ENCODE measurements at regions not wholly inside any gene's neighbourhood (a gene's known extent, or its start where the extent isn't known, plus 50 kb on each side); places are given as distances from the start of the nearest gene placed in this dataset.

DNA sequence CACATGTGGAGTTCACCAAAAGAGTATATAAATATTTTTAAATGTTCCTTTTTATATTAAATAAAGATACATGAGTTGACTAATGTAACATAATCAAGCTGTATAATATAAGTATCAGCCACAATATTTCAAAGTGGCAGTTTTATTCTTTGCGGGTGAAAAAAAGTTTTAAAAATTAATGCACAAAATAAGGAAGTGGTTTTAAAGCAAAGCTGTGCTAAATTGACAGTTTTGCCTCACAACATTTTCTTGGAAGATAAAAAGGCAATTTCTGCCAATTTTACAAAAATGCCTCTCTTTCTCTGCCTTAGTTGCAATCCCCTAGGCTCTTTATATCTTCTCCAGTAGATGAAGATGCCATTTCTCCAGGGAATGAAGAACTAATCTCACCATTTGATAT, 719.1 kb downstream of the C12orf50 start:
- peaks cover 15 to 62% (median 22%) of the 10 kb centered on the region in 10 experiments for H3K4me1 ChIP-seq
- H3K4me3 ChIP-seq: peak overlapping the region in 1 of 10 experiments; percentile 27; a peak in 1 of 20 replicates
- H3K27ac ChIP-seq: peak overlapping the region in 3 of 11 experiments; percentile 75 to 91 (median 87); a peak in 5 of 22 replicates
- H3K36me3 ChIP-seq: no peaks in the 10 kb centered on the region
- no peaks in the 10 kb centered on the region for H3K9me3 ChIP-seq (replicated peaks in 1 of 11)
- no peak for TF ChIP-seq Cebpa-rat (IDR thresholded peaks at IDR 0.05)
- peak overlapping the region in 2 of 11 experiments; percentile 67 to 74; a peak in 2 of 22 replicates for H3K9ac ChIP-seq
- H3K27me3 ChIP-seq: no peaks in the 10 kb centered on the region
- H4K20me1 ChIP-seq: no peaks in the 10 kb centered on the region
- H3K4me2 ChIP-seq: peak overlapping the region in 8 of 11 experiments; percentile 32 to 96 (median 56); a peak in 11 of 22 replicates

DNA sequence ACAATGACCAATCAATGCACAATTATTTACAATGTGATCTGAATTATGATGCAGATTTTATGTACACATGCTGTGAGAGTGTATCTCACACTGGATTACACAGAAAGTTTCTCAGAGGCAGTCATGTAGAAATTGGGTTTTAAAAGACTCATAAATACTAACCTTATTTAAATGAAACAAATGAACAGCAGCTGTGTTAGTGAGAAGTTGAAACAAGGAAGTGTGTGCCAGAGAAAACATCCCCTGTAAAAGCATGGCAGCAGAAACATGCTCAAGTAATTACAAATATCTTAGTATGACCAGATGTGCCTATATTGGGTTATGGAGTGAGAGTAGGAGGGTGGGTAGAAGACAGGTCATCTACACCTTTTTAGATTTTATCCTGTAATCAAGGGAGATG, 723.7 kb downstream of the C12orf50 start:
- Histone ChIP-seq H3K4me2 (peak overlapping the region in 2 of 11 experiments; percentile 3 to 10; a peak in 2 of 22 replicates), H3K4me3 (no peak overlapping the region), H4K20me1 (no peaks in the 10 kb centered on the region), H3K9ac (no peak overlapping the region), H3K36me3 (no peaks in the 10 kb centered on the region), H3K4me1 (peaks cover 3 to 36% (median 5%) of the 10 kb centered on the region in 10 experiments; a peak in 16 of 20 replicates), H3K27ac (no peak overlapping the region), H3K27me3 (no peaks in the 10 kb centered on the region), H3K9me3 (replicated peaks in 1 of 11) (no peaks in the 10 kb centered on the region)
- TF ChIP-seq Cebpa-rat (IDR thresholded peaks at IDR 0.05): no peak

DNA sequence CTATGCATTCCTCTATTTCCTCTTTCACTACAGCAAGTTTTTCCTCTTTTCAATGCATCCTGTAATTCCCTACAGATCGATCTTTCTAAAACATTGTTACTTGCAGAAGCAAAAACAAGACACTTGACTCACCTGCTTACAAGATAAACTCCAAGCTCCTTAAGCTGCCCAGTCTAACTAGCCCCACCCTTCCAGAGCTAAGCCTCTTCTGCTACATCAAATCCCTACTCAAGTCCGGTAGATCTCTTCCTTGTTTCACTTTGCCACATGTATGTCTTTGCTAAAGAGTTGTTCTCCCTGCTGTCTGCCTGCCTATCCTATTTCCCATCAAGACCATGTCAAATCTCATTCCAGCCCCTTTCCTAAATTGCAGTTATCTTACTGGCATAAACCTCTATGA, 724.8 kb downstream of the C12orf50 start:
- Histone ChIP-seq H3K4me1 (peaks cover 0 to 25% (median 0%) of the 10 kb centered on the region in 10 experiments; a peak in 4 of 20 replicates), H3K27ac (no peak overlapping the region)

DNA sequence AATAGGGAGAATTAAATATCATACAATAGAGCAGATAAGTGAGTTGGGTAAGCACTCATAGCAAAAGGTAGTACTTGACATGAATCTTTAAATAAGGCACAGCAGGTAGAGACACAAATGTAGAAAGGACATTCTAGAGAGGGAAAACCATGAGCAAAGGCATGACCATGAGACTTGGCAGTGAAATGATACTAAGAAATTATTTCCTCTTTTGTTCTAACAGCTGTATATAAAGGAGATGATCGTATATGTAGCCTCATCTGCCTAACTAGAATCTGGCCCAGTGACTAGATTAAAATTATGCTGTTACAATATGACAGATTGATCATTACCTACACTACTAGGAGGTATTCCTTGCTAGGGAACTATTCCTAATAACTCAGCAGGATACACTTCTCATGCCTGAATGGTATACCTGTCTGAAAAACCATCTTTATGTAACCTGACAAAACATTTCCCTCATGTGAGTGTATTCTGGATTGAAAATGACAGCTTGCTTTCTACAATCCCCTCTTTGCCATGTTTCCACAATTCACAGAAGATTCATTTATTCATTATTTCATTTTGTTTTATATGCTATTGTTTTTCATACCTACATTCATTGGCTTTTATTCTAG, 725.7 kb downstream of the C12orf50 start:
- H3K27ac ChIP-seq: no peak overlapping the region
- H3K4me3 ChIP-seq: no peak overlapping the region
- H4K20me1 ChIP-seq: no peaks in the 10 kb centered on the region
- no peaks in the 10 kb centered on the region for H3K27me3 ChIP-seq
- H3K9ac ChIP-seq: no peak overlapping the region
- H3K4me2 ChIP-seq: no peak overlapping the region
- H3K4me1 ChIP-seq: peaks cover 0 to 23% (median 0%) of the 10 kb centered on the region in 10 experiments; a peak in 3 of 20 replicates
- no peak for TF ChIP-seq Cebpa-rat (IDR thresholded peaks at IDR 0.05)
- no peaks in the 10 kb centered on the region for H3K9me3 ChIP-seq (replicated peaks in 1 of 11)
- no peaks in the 10 kb centered on the region for H3K36me3 ChIP-seq

More for the DNA sequence above, 724.8 kb downstream of the C12orf50 start:
- no peak for TF ChIP-seq Cebpa-rat (IDR thresholded peaks at IDR 0.05)
- Histone ChIP-seq H3K27me3 (no peaks in the 10 kb centered on the region), H3K9ac (no peak overlapping the region), H3K4me3 (no peak overlapping the region), H3K4me2 (peak overlapping the region in 2 of 11 experiments; percentile 1 to 7; a peak in 2 of 22 replicates), H4K20me1 (no peaks in the 10 kb centered on the region), H3K9me3 (replicated peaks in 1 of 11) (no peaks in the 10 kb centered on the region), H3K36me3 (no peaks in the 10 kb centered on the region)

DNA sequence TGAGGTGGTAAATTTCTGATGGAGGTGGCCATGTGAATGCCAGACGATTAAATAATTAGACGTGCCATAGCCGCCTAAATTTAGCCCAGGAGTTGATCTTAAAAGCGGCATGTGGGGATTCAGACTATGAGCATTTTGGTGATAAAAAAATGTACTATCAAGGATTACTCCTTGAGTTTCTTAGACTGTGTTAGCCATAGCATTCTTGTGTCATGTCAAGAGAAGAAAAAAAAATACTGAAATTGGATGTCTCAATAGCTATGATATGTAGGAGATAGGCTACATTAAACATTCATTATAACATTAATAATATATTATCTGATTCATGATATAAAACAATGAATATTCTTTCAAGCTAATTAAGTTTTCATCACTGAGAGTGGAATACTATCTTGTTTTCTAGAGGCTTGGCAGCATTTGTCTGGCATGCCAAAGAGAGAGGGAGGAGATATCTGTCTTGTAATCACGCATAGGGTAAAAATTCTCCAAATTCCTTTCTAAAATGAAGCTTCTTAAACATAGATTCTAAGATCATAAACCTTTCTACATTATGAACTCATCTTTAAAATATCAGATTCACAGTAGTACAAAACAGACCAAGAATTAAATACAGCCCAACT, 727.0 kb downstream of the C12orf50 start:
- Histone ChIP-seq H3K36me3 (no peaks in the 10 kb centered on the region), H3K4me2 (no peak overlapping the region), H3K9ac (no peak overlapping the region), H3K4me3 (no peak overlapping the region), H3K9me3 (replicated peaks in 1 of 11) (no peaks in the 10 kb centered on the region), H3K27me3 (no peaks in the 10 kb centered on the region), H4K20me1 (no peaks in the 10 kb centered on the region), H3K27ac (no peak overlapping the region), H3K4me1 (peaks cover 0 to 23% (median 0%) of the 10 kb centered on the region in 10 experiments; a peak in 3 of 20 replicates)
- TF ChIP-seq Cebpa-rat (IDR thresholded peaks at IDR 0.05): no peak

DNA sequence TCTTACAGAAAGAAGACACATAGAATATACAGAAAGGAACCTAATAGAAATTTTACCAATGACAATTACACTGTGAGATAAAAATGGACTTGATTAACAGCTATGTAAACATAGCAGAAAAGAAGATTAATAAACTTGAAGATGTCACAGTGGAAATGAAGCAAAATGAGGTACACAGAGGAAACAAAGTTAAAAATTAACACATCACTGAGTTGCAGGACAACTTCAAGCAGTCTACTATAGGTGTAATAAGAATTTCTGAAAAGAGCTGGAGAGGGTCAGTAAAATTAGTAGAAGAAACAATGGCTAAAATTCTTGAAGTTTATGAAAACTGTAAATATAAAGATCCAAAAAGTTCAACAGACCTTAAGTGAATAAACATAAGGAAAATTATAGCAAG, 738.7 kb downstream of the C12orf50 start:
- Histone ChIP-seq H3K9me3 (replicated peaks in 1 of 11) (no peaks in the 10 kb centered on the region), H3K27me3 (no peaks in the 10 kb centered on the region), H3K4me1 (no peaks in the 10 kb centered on the region), H3K36me3 (no peaks in the 10 kb centered on the region), H3K27ac (no peak overlapping the region), H3K9ac (no peak overlapping the region), H4K20me1 (no peaks in the 10 kb centered on the region), H3K4me3 (no peak overlapping the region), H3K4me2 (no peak overlapping the region)
- no peak for TF ChIP-seq Cebpa-rat (IDR thresholded peaks at IDR 0.05)

DNA sequence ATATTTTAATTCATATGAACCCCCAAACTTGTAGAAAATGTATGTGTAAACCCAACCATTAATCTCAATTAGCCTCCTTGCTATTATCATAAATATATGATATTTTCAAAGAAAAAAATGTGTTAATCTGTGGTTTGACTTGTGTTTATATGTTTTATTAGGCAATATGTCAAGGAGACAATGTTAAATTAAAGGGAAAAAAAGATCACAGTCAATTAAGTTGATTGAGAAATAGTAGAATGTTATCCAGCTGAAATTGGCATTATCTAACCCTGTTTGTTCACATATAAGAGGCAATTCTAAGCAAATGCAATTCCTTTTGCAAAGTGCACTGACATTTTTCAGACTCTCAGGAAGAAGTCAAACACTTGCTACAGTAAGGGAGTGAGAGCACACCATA, 745.3 kb downstream of the C12orf50 start:
- H3K36me3 ChIP-seq: no peaks in the 10 kb centered on the region
- H3K27me3 ChIP-seq: no peaks in the 10 kb centered on the region
- no peak overlapping the region for H3K4me3 ChIP-seq
- no peaks in the 10 kb centered on the region for H4K20me1 ChIP-seq
- no peak for TF ChIP-seq Cebpa-rat (IDR thresholded peaks at IDR 0.05)
- no peak overlapping the region for H3K4me2 ChIP-seq
- peaks cover 0 to 9% (median 2%) of the 10 kb centered on the region in 10 experiments; a peak in 6 of 20 replicates for H3K4me1 ChIP-seq
- H3K9me3 ChIP-seq (replicated peaks in 1 of 11): peaks cover 0 to 8% (median 0%) of the 10 kb centered on the region in 11 experiments; a peak in 2 of 22 replicates
- H3K27ac ChIP-seq: no peak overlapping the region
- no peak overlapping the region for H3K9ac ChIP-seq

DNA sequence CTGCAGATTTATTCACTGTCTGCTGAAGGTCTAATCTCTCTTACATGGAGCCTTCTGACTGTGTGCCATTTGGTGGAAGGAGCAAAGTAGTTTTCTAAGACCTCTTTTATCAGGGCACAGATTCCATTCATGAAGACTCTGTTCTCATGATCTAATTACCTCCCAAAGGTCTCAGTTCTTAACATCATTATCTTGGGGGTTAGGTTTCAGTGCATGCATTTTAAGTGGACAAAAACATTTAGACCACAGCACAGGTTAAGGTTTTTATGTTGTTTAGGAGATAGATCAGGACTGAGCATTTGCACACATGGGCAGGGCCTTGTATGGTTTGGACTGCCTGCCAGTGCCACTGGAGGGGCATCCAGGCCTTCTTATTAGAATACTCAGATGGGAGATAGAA, 746.1 kb downstream of the C12orf50 start:
- no peaks in the 10 kb centered on the region for H3K27me3 ChIP-seq
- H3K4me3 ChIP-seq: no peak overlapping the region

DNA sequence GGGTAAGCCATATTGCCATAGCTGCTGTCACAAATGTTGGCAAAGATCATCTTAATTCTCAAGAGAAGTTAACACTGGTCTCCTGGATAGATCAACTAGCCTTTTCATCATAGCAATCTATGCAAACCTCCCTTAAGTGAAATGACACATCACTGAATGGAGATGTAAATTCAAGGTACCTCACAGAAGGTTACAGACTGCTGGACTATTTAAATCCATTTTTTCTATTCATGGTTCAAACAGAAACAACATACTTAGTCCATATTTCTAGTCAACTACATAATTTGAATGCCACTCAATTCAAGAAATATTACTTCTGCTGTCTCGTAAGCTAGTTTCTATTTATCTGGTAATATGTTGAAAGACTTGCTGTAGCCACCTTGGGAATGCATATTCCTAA, 748.3 kb downstream of the C12orf50 start:
- Histone ChIP-seq H3K9ac (no peak overlapping the region), H3K4me2 (0 out of 22 replicates have a peak overlapping the region, but pooled peaks of 1 of the 11 experiments have one; percentile 42), H3K27me3 (no peaks in the 10 kb centered on the region), H3K36me3 (no peaks in the 10 kb centered on the region), H3K4me3 (no peak overlapping the region), H3K9me3 (replicated peaks in 1 of 11) (peaks cover 0 to 8% (median 0%) of the 10 kb centered on the region in 11 experiments; a peak in 2 of 22 replicates), H3K27ac (no peak overlapping the region), H3K4me1 (peaks cover 0 to 9% (median 2%) of the 10 kb centered on the region in 10 experiments; a peak in 6 of 20 replicates), H4K20me1 (no peaks in the 10 kb centered on the region)
- TF ChIP-seq Cebpa-rat (IDR thresholded peaks at IDR 0.05): no peak

More for the DNA sequence above, 746.1 kb downstream of the C12orf50 start:
- no peak overlapping the region for H3K27ac ChIP-seq
- H3K36me3 ChIP-seq: no peaks in the 10 kb centered on the region
- H3K9ac ChIP-seq: no peak overlapping the region
- peaks cover 0 to 8% (median 0%) of the 10 kb centered on the region in 11 experiments; a peak in 2 of 22 replicates for H3K9me3 ChIP-seq (replicated peaks in 1 of 11)
- TF ChIP-seq Cebpa-rat (IDR thresholded peaks at IDR 0.05): no peak
- H4K20me1 ChIP-seq: no peaks in the 10 kb centered on the region
- H3K4me2 ChIP-seq: no peak overlapping the region
- H3K4me1 ChIP-seq: peaks cover 0 to 9% (median 2%) of the 10 kb centered on the region in 10 experiments; a peak in 6 of 20 replicates

Data from BLaER1 treated with 17β-estradiol and CSF1 and Interleukin-3, amounts not matched to agents 10 nM and 100 nM (cell line).